PFSK-1 (cell line): ENCODE measurements at regions not wholly inside any gene's neighbourhood (a gene's known extent, or its start where the extent isn't known, plus 50 kb on each side); places are given as distances from the start of the nearest gene placed in this dataset.

Experiments
- FOXP2 ChIP-seq: optimal IDR thresholded peaks from 2 replicates; pipeline ENCODE3; 2011; ENCODE audit warnings: borderline replicate concordance, control low read depth, inconsistent platforms; ENCODE audit not compliant: insufficient read depth; ENCODE audit errors: extremely low read length, extremely low read depth
- POLR2AphosphoS5 ChIP-seq: IDR thresholded peaks from 2 replicates; pipeline ENCODE4 v1.6.1; 2012; ENCODE audit warnings: low read depth, mild to moderate bottlenecking, control low read depth, low read length, moderate library complexity
- TAF1 ChIP-seq: IDR thresholded peaks from 2 replicates; pipeline ENCODE4 v1.6.1; 2012; ENCODE audit warnings: low read length, control low read depth, borderline replicate concordance; ENCODE audit not compliant: insufficient read depth
- TF ChIP-seq, protein P1 (sequence below), 2 experiments: IDR thresholded peaks; 2 replicates each; pipeline versions ENCODE4 v1.6.1 to v1.8.0; 2011 to 2012; ENCODE audit warnings: low read depth in 2 of 2, low read length in 2 of 2, control low read depth in 1 of 2, inconsistent platforms in 1 of 2, mild to moderate bottlenecking in 1 of 2, moderate library complexity in 1 of 2; ENCODE audit not compliant: insufficient read depth in 1 of 2

DNA sequence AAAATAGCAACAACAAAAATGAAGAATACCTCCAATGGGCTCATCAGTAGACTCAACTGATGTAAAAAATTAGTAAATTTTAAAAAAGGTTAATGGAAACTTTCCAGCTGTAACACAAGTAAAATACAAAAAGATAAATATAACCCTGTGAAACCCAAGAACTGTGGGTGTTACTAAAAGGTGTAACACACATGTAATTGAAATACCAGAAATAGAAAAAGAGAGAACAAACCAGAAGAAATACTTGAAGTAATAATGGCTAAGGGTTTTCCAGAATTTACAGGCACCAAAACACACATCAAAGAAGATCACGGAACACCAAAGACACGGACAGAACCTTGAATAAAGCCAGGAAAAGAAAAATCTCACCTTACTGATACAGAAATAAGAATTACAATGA lies 590.6 kb upstream of the RAB6C start:
- TF ChIP-seq POLR2AphosphoS5, result no peak
- TF ChIP-seq, protein P1, sequence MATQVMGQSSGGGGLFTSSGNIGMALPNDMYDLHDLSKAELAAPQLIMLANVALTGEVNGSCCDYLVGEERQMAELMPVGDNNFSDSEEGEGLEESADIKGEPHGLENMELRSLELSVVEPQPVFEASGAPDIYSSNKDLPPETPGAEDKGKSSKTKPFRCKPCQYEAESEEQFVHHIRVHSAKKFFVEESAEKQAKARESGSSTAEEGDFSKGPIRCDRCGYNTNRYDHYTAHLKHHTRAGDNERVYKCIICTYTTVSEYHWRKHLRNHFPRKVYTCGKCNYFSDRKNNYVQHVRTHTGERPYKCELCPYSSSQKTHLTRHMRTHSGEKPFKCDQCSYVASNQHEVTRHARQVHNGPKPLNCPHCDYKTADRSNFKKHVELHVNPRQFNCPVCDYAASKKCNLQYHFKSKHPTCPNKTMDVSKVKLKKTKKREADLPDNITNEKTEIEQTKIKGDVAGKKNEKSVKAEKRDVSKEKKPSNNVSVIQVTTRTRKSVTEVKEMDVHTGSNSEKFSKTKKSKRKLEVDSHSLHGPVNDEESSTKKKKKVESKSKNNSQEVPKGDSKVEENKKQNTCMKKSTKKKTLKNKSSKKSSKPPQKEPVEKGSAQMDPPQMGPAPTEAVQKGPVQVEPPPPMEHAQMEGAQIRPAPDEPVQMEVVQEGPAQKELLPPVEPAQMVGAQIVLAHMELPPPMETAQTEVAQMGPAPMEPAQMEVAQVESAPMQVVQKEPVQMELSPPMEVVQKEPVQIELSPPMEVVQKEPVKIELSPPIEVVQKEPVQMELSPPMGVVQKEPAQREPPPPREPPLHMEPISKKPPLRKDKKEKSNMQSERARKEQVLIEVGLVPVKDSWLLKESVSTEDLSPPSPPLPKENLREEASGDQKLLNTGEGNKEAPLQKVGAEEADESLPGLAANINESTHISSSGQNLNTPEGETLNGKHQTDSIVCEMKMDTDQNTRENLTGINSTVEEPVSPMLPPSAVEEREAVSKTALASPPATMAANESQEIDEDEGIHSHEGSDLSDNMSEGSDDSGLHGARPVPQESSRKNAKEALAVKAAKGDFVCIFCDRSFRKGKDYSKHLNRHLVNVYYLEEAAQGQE (IDR thresholded peaks at IDR 0.05; ENCODE audit: insufficient read depth in 1 of 2, low read depth in 2 of 2, low read length in 2 of 2), result no peak
- TF ChIP-seq TAF1, result no peak
- TF ChIP-seq FOXP2, result no peak
